B cell (primary cell): ENCODE measurements at regions not wholly inside any gene's neighbourhood (a gene's known extent, or its start where the extent isn't known, plus 50 kb on each side); places are given as distances from the start of the nearest gene placed in this dataset.

Experiments used
- ATAC-seq: fragments of 200-7000 bp; cut with Tn5 transposase; one replicate; pipeline ENCODE4 v1.10.0; 2021; ENCODE audit warnings: low read depth, mild to moderate bottlenecking, moderate number of reproducible peaks, moderate library complexity
- CTCF ChIA-PET: fragments of 350-600 bp; sonication (Branson Sonifier 250); formaldehyde crosslinking; loops from one replicate; lab custom pipeline; 2021; ENCODE audit warnings: antibody characterized with exemption, inconsistent platforms; lab: Charles Lee
- POLR2A ChIA-PET: fragments of 350-600 bp; sonication (Branson Sonifier 250); formaldehyde crosslinking; loops from one replicate; lab custom pipeline; 2021; ENCODE audit warnings: antibody characterized with exemption; lab: Charles Lee
- DNase-seq: peaks from one replicate; pipeline ENCODE4 v3.0.0; 2013
- H2AFZ ChIP-seq: 2 replicates; pipeline ENCODE4 v1.6.1; 2012; ENCODE audit warnings: mild to moderate bottlenecking, low read depth, low read length; ENCODE audit not compliant: insufficient read depth, poor library complexity, severe bottlenecking
- H3K27ac ChIP-seq, 2 donors: 1 replicate in 1 of 2; 2 replicates in 1 of 2; pipeline ENCODE4 v1.5.1; 2012 to 2013; ENCODE audit warnings: low read length in 2 of 2, mild to moderate bottlenecking in 2 of 2, moderate library complexity in 1 of 2
- H3K27me3 ChIP-seq, 4 experiments: fragments of 200-600 bp in 1 of 4; sonication (generic) in 1 of 4; replicated peaks in 1 of 4; 1 replicate in 2 of 4; 2 replicates in 2 of 4; pipeline versions ENCODE4 v1.6.1 to v1.7.0; 2013 to 2016; ENCODE audit warnings: low read length in 3 of 4, mild to moderate bottlenecking in 2 of 4, mixed read lengths in 1 of 4, moderate library complexity in 1 of 4; ENCODE audit not compliant: insufficient read depth in 4 of 4, control insufficient read depth in 3 of 4; ENCODE audit errors: control extremely low read depth in 1 of 4
- H3K36me3 ChIP-seq, 2 experiments: replicated peaks in 1 of 2; 1 replicate in 1 of 2; 2 replicates in 1 of 2; pipeline versions ENCODE4 v1.6.1 to v1.7.1; 2013; ENCODE audit warnings: low read length in 1 of 2; ENCODE audit not compliant: insufficient read depth in 2 of 2, control insufficient read depth in 1 of 2; ENCODE audit errors: control extremely low read depth in 1 of 2, extremely low read depth in 1 of 2
- H3K4me1 ChIP-seq, 2 donors: fragments of 200-600 bp in 1 of 2; sonication (generic) in 1 of 2; 1 replicate in 1 of 2; 2 replicates in 1 of 2; pipeline versions ENCODE4 v1.5.1 to v1.6.1; 2013 to 2017; ENCODE audit warnings: low read length in 2 of 2; ENCODE audit not compliant: control insufficient read depth in 2 of 2, insufficient read depth in 2 of 2
- H3K4me2 ChIP-seq: replicated peaks from 2 replicates; pipeline ENCODE3; 2012; ENCODE audit warnings: mild to moderate bottlenecking, low read depth, low read length; ENCODE audit not compliant: poor library complexity, severe bottlenecking
- H3K4me3 ChIP-seq, 5 experiments: fragments of 200-600 bp in 1 of 5; sonication (generic) in 1 of 5; 1 replicate in 3 of 5; 2 replicates in 2 of 5; pipeline versions ENCODE4 v1.5.1 to v1.7.0; 2011 to 2016; ENCODE audit warnings: low read length in 4 of 5, mild to moderate bottlenecking in 4 of 5, low read depth in 2 of 5, control low read depth in 1 of 5, moderate library complexity in 1 of 5; ENCODE audit not compliant: insufficient read depth in 1 of 5; ENCODE audit errors: control extremely low read depth in 1 of 5, extremely low read depth in 1 of 5
- H3K79me2 ChIP-seq: fragments of 200-600 bp; sonication (generic); one replicate; pipeline ENCODE4 v1.6.0; 2016; ENCODE audit warnings: low read length; ENCODE audit not compliant: control insufficient read depth, insufficient read depth
- H3K9ac ChIP-seq: fragments of 200-600 bp; sonication (generic); 2 replicates; pipeline ENCODE4 v1.6.1; 2017; ENCODE audit warnings: mild to moderate bottlenecking, low read length, moderate library complexity
- H3K9me3 ChIP-seq, 3 donors: one replicate each; pipeline versions ENCODE4 v1.6.1 to v1.7.1; 2013; ENCODE audit warnings: low read length in 2 of 3; ENCODE audit not compliant: control insufficient read depth in 2 of 3, insufficient read depth in 1 of 3; ENCODE audit errors: control extremely low read depth in 1 of 3
- H4K20me1 ChIP-seq: 2 replicates; pipeline ENCODE4 v1.6.0; 2012; ENCODE audit warnings: mild to moderate bottlenecking, low read length; ENCODE audit not compliant: insufficient read depth, control insufficient read depth, poor library complexity, severe bottlenecking
- H3K27ac Mint-ChIP-seq: one replicate; pipeline ENCODE4 v1.8.0; 2021; ENCODE audit warnings: mixed read lengths
- H3K27me3 Mint-ChIP-seq: one replicate; pipeline ENCODE4 v1.8.0; 2021; ENCODE audit warnings: mixed read lengths
- H3K4me1 Mint-ChIP-seq: one replicate; pipeline ENCODE4 v1.8.0; 2021; ENCODE audit warnings: mixed read lengths
- H3K4me3 Mint-ChIP-seq: one replicate; pipeline ENCODE4 v1.8.0; 2021; ENCODE audit warnings: mixed read lengths
- H3K9me3 Mint-ChIP-seq: one replicate; pipeline ENCODE4 v1.8.0; 2022; ENCODE audit warnings: mixed read lengths; ENCODE audit not compliant: insufficient read depth
- EZH2 ChIP-seq: IDR thresholded peaks from 2 replicates; pipeline ENCODE4 v1.6.1; 2012; ENCODE audit warnings: borderline replicate concordance, low read depth, mild to moderate bottlenecking, moderate library complexity, low read length; ENCODE audit not compliant: insufficient read depth, poor library complexity, severe bottlenecking
- WGBS: methylation state at CpG from one replicate; pipeline ENCODE4 v1.1.5; 2013; ENCODE audit warnings: missing lambda C conversion rate; ENCODE audit not compliant: insufficient coverage; 5-methylcytosine and 5-hydroxymethylcytosine counted together
- intact Hi-C: fragments of 100-400 bp; cut with micrococcal nuclease; formaldehyde crosslinking; loops from one replicate; pipeline ENCODE4 v1.10.0; 2022
- TF ChIP-seq, protein P1 (sequence below): fragments of 200-600 bp; IDR thresholded peaks from one replicate; pipeline ENCODE4 v1.8.0; 2022; ENCODE audit warnings: antibody characterized with exemption, mild to moderate bottlenecking

GRCh38 chr2:138359532-138359931 is 142.0 kb upstream of the SPOPL start:
- CTCF ChIA-PET: no interaction called here
- no peaks in the 10 kb centered on the region for H3K9me3 Mint-ChIP-seq
- DNase-seq (no peak), ATAC-seq (no peak)
- no peaks in the 10 kb centered on the region for H4K20me1 ChIP-seq
- H3K27me3 Mint-ChIP-seq: peaks cover 3% of the 10 kb centered on the region
- no peak overlapping the region for H3K27ac Mint-ChIP-seq
- no CpG with 5 or more reads among the region's 1 CpG for WGBS
- H3K4me1 Mint-ChIP-seq: no peaks in the 10 kb centered on the region
- H3K27ac ChIP-seq: no peak overlapping the region
- no peaks in the 10 kb centered on the region for H3K9me3 ChIP-seq
- no peak overlapping the region for H3K4me2 ChIP-seq
- H3K36me3 ChIP-seq: no peaks in the 10 kb centered on the region
- H3K4me3 Mint-ChIP-seq: no peak overlapping the region
- H3K27me3 ChIP-seq: no peaks in the 10 kb centered on the region
- no peak overlapping the region for H2AFZ ChIP-seq
- intact Hi-C loops: no loop called here
- no peak overlapping the region for H3K4me3 ChIP-seq
- H3K79me2 ChIP-seq: no peaks in the 10 kb centered on the region
- POLR2A ChIA-PET: no interaction called here
- H3K9ac ChIP-seq: no peak overlapping the region
- H3K4me1 ChIP-seq: no peaks in the 10 kb centered on the region
- no peak for TF ChIP-seq EZH2
- TF ChIP-seq, protein P1, sequence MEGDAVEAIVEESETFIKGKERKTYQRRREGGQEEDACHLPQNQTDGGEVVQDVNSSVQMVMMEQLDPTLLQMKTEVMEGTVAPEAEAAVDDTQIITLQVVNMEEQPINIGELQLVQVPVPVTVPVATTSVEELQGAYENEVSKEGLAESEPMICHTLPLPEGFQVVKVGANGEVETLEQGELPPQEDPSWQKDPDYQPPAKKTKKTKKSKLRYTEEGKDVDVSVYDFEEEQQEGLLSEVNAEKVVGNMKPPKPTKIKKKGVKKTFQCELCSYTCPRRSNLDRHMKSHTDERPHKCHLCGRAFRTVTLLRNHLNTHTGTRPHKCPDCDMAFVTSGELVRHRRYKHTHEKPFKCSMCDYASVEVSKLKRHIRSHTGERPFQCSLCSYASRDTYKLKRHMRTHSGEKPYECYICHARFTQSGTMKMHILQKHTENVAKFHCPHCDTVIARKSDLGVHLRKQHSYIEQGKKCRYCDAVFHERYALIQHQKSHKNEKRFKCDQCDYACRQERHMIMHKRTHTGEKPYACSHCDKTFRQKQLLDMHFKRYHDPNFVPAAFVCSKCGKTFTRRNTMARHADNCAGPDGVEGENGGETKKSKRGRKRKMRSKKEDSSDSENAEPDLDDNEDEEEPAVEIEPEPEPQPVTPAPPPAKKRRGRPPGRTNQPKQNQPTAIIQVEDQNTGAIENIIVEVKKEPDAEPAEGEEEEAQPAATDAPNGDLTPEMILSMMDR: no peak

DNA sequence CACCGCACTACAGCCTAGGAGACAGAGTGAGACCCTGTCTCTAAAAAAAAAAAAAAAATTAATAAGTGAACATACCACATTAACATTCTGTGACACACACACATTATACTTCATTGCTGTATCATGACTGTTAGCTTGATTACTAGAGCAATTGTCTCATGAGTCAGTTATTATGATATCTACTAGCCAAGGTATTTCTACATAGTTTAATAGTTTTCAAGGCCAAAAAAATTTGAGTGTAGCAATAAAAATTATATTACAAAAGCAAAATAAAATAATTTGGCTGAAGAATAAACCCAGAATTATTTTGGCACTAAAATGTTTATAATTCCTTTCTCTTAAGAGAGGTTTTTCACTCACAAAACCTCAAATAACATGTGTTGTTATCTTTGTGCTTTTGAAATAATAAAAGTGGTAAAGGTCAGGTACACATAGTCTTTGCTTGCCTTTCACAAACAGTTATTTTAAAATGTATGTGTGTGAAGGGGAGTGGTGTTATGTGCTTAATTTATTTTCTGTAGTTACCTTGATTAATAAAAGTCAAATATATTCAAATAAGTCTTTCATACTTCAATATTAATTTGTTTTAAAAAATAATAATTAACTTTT is 136.9 kb upstream of the SPOPL start:
- no peaks in the 10 kb centered on the region for H3K27me3 ChIP-seq
- no peak overlapping the region for H3K27ac ChIP-seq
- peaks cover 2% of the 10 kb centered on the region for H3K27me3 Mint-ChIP-seq
- H3K9ac ChIP-seq: no peak overlapping the region
- no peaks in the 10 kb centered on the region for H3K36me3 ChIP-seq
- no peak overlapping the region for H2AFZ ChIP-seq
- POLR2A ChIA-PET: no interaction called here
- no peaks in the 10 kb centered on the region for H3K4me1 Mint-ChIP-seq
- no peaks in the 10 kb centered on the region for H3K4me1 ChIP-seq
- no peak overlapping the region for H3K4me3 ChIP-seq
- H3K4me2 ChIP-seq: no peak overlapping the region
- no CpG with 5 or more reads among the region's 1 CpG for WGBS
- H3K27ac Mint-ChIP-seq: no peak overlapping the region
- no peaks in the 10 kb centered on the region for H3K9me3 ChIP-seq
- intact Hi-C loops: no loop called here
- no peaks in the 10 kb centered on the region for H4K20me1 ChIP-seq
- ATAC-seq (no peak), DNase-seq (no peak)
- H3K4me3 Mint-ChIP-seq: no peak overlapping the region
- no peaks in the 10 kb centered on the region for H3K79me2 ChIP-seq
- no peaks in the 10 kb centered on the region for H3K9me3 Mint-ChIP-seq
- CTCF ChIA-PET: no interaction called here
- no peak for TF ChIP-seq EZH2
- TF ChIP-seq, protein P1: no peak
